ENCODE measurements at regions not wholly inside any gene's neighbourhood (a gene's known extent, or its start where the extent isn't known, plus 50 kb on each side); places are given as distances from the start of the nearest gene placed in this dataset.
"Not testable (repeated sequence)": the region's sequence is repeated elsewhere in the genome, so short reads cannot be mapped to it uniquely, and the experiment has no call there.

- no peak for DNase-seq (ENCODE audit: low read depth, low spot score)
Observed at GRCh38 chr6:106800379-106800778, 171.0 kb downstream of the QRSL1 start.

GRCh38 chr6:106799031-106799894, 169.9 kb downstream of the QRSL1 start:
- DNase-seq (ENCODE audit: low read depth, low spot score), result no peak

GRCh38 chr6:106797186-106797585, 167.8 kb downstream of the QRSL1 start:
- no peak for DNase-seq (ENCODE audit: low read depth, low spot score)

- no peak for DNase-seq (ENCODE audit: low read depth, low spot score)
Observed at GRCh38 chr6:106796781-106797180, 167.4 kb downstream of the QRSL1 start.

GRCh38 chr6:106794129-106794528, 164.8 kb downstream of the QRSL1 start:
- DNase-seq (ENCODE audit: low read depth, low spot score), result no peak

- no peak for DNase-seq (ENCODE audit: low read depth, low spot score)
Observed at GRCh38 chr6:106792536-106793236, 163.3 kb downstream of the QRSL1 start.

- no peak for DNase-seq (ENCODE audit: low read depth, low spot score)
Observed at GRCh38 chr6:106790935-106791334, 161.6 kb downstream of the QRSL1 start.

- DNase-seq (ENCODE audit: low read depth, low spot score), result no peak
Observed at GRCh38 chr6:106790149-106790770, 160.9 kb downstream of the QRSL1 start.

- DNase-seq (ENCODE audit: low read depth, low spot score), result no peak
Observed at GRCh38 chr6:106789428-106790148, 160.2 kb downstream of the QRSL1 start.

- no peak for DNase-seq (ENCODE audit: low read depth, low spot score)
Observed at GRCh38 chr6:106788761-106789160, 159.4 kb downstream of the QRSL1 start.

- DNase-seq (ENCODE audit: low read depth, low spot score), result no peak
Observed at GRCh38 chr6:106787327-106788196, 158.2 kb downstream of the QRSL1 start.

- no peak for DNase-seq (ENCODE audit: low read depth, low spot score)
Observed at GRCh38 chr6:106785298-106785697, 155.9 kb downstream of the QRSL1 start.

GRCh38 chr6:106783640-106784566, 154.5 kb downstream of the QRSL1 start:
- DNase-seq (ENCODE audit: low read depth, low spot score), result no peak

- no peak for DNase-seq (ENCODE audit: low read depth, low spot score)
Observed at GRCh38 chr6:106782536-106783285, 153.3 kb downstream of the QRSL1 start.

GRCh38 chr6:106779552-106779951, 150.2 kb downstream of the QRSL1 start:
- DNase-seq (ENCODE audit: low read depth, low spot score), result not testable (repeated sequence)

- no peak for DNase-seq (ENCODE audit: low read depth, low spot score)
Observed at GRCh38 chr6:106778943-106779342, 149.6 kb downstream of the QRSL1 start.

- DNase-seq (ENCODE audit: low read depth, low spot score), result no peak
Observed at GRCh38 chr6:106773996-106774629, 144.7 kb downstream of the QRSL1 start.

- DNase-seq (ENCODE audit: low read depth, low spot score), result no peak
Observed at GRCh38 chr6:106773522-106773921, 144.1 kb downstream of the QRSL1 start.
